Prostate gland (tissue), 2 donors: ENCODE measurements at regions not wholly inside any gene's neighbourhood (a gene's known extent, or its start where the extent isn't known, plus 50 kb on each side); places are given as distances from the start of the nearest gene placed in this dataset.

ENCODE experiments used
- POLR2A ChIP-seq: fragments of 450-650 bp; IDR thresholded peaks from one replicate; pipeline ENCODE4 v1.6.1; 2016; ENCODE audit warnings: antibody characterized with exemption, mild to moderate bottlenecking
- POLR2AphosphoS5 ChIP-seq: sonication (generic); formaldehyde crosslinking; IDR thresholded peaks from one replicate; pipeline ENCODE4 v1.6.1; 2017; ENCODE audit warnings: antibody characterized with exemption
- TF ChIP-seq, protein P1 (sequence below), 4 experiments: fragments of 200-600 bp in 2 of 4; fragments of 450-650 bp in 2 of 4; sonication (generic) in 2 of 4; IDR thresholded peaks; 1 replicate in 3 of 4; 2 replicates in 1 of 4; pipeline ENCODE4 v1.5.1; 2016 to 2019; ENCODE audit warnings: antibody characterized with exemption in 4 of 4, mild to moderate bottlenecking in 2 of 4, moderate library complexity in 2 of 4

DNA sequence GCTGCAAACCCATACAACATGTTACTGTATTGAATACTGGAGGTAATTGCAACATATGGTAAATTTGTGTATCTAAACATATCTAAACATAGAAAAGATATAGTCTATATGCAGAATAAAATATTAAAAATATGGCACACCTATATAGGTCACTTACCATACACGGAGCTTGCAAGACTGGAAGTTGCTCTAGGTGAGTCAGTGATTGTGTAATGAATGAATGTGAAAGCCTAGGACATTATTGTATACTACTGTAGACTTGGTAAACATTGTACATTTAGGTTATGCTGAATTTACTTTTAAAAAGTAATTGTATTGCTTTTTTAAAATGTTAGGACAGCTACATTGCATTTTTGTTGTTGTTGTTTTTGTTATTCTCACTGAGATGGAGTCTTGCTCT lies 968.8 kb downstream of the TLE1 start:
- TF ChIP-seq, protein P1, sequence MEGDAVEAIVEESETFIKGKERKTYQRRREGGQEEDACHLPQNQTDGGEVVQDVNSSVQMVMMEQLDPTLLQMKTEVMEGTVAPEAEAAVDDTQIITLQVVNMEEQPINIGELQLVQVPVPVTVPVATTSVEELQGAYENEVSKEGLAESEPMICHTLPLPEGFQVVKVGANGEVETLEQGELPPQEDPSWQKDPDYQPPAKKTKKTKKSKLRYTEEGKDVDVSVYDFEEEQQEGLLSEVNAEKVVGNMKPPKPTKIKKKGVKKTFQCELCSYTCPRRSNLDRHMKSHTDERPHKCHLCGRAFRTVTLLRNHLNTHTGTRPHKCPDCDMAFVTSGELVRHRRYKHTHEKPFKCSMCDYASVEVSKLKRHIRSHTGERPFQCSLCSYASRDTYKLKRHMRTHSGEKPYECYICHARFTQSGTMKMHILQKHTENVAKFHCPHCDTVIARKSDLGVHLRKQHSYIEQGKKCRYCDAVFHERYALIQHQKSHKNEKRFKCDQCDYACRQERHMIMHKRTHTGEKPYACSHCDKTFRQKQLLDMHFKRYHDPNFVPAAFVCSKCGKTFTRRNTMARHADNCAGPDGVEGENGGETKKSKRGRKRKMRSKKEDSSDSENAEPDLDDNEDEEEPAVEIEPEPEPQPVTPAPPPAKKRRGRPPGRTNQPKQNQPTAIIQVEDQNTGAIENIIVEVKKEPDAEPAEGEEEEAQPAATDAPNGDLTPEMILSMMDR (IDR thresholded peaks at IDR 0.05) = no peak
- no peak for TF ChIP-seq POLR2AphosphoS5
- TF ChIP-seq POLR2A = no peak
